PFSK-1 (cell line): ENCODE measurements at regions not wholly inside any gene's neighbourhood (a gene's known extent, or its start where the extent isn't known, plus 50 kb on each side); places are given as distances from the start of the nearest gene placed in this dataset.

Experiments used
- FOXP2 ChIP-seq: optimal IDR thresholded peaks from 2 replicates; pipeline ENCODE3; 2011; ENCODE audit warnings: borderline replicate concordance, control low read depth, inconsistent platforms; ENCODE audit not compliant: insufficient read depth; ENCODE audit errors: extremely low read length, extremely low read depth
- POLR2AphosphoS5 ChIP-seq: IDR thresholded peaks from 2 replicates; pipeline ENCODE4 v1.6.1; 2012; ENCODE audit warnings: low read depth, mild to moderate bottlenecking, control low read depth, low read length, moderate library complexity
- SIN3A ChIP-seq: IDR thresholded peaks from 2 replicates; pipeline ENCODE4 v1.6.1; 2012; ENCODE audit warnings: mild to moderate bottlenecking, low read length, moderate library complexity, borderline replicate concordance; ENCODE audit not compliant: insufficient read depth
- TAF1 ChIP-seq: IDR thresholded peaks from 2 replicates; pipeline ENCODE4 v1.6.1; 2012; ENCODE audit warnings: low read length, control low read depth, borderline replicate concordance; ENCODE audit not compliant: insufficient read depth
- TF ChIP-seq, protein P1 (sequence below), 2 experiments: IDR thresholded peaks; 2 replicates each; pipeline versions ENCODE4 v1.6.1 to v1.8.0; 2011 to 2012; ENCODE audit warnings: low read depth in 2 of 2, low read length in 2 of 2, control low read depth in 1 of 2, inconsistent platforms in 1 of 2, mild to moderate bottlenecking in 1 of 2, moderate library complexity in 1 of 2; ENCODE audit not compliant: insufficient read depth in 1 of 2

DNA sequence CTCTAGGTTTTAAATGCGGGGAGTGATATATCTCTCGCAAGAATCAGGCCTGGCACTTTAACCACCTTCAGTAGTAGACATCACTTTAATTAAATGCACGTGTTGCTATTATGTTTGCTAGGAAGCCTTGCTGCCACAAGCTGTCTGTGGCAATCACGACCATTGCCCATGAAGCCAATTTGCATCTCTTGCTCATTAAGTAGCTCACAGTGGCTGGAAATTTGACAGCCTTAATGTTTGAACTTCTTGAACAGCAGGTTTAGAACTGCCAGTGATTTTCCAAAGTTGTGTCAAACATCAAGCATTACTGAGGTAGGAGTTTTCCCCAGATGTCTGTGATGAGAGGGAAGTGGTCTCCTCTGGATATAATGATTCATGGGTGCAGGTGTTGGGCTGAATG lies 642.3 kb upstream of the CPEB2 start:
- no peak for TF ChIP-seq POLR2AphosphoS5
- TF ChIP-seq FOXP2: no peak
- no peak for TF ChIP-seq SIN3A
- no peak for TF ChIP-seq TAF1
- TF ChIP-seq, protein P1, sequence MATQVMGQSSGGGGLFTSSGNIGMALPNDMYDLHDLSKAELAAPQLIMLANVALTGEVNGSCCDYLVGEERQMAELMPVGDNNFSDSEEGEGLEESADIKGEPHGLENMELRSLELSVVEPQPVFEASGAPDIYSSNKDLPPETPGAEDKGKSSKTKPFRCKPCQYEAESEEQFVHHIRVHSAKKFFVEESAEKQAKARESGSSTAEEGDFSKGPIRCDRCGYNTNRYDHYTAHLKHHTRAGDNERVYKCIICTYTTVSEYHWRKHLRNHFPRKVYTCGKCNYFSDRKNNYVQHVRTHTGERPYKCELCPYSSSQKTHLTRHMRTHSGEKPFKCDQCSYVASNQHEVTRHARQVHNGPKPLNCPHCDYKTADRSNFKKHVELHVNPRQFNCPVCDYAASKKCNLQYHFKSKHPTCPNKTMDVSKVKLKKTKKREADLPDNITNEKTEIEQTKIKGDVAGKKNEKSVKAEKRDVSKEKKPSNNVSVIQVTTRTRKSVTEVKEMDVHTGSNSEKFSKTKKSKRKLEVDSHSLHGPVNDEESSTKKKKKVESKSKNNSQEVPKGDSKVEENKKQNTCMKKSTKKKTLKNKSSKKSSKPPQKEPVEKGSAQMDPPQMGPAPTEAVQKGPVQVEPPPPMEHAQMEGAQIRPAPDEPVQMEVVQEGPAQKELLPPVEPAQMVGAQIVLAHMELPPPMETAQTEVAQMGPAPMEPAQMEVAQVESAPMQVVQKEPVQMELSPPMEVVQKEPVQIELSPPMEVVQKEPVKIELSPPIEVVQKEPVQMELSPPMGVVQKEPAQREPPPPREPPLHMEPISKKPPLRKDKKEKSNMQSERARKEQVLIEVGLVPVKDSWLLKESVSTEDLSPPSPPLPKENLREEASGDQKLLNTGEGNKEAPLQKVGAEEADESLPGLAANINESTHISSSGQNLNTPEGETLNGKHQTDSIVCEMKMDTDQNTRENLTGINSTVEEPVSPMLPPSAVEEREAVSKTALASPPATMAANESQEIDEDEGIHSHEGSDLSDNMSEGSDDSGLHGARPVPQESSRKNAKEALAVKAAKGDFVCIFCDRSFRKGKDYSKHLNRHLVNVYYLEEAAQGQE (IDR thresholded peaks at IDR 0.05; ENCODE audit: insufficient read depth in 1 of 2, low read depth in 2 of 2, low read length in 2 of 2): no peak

DNA sequence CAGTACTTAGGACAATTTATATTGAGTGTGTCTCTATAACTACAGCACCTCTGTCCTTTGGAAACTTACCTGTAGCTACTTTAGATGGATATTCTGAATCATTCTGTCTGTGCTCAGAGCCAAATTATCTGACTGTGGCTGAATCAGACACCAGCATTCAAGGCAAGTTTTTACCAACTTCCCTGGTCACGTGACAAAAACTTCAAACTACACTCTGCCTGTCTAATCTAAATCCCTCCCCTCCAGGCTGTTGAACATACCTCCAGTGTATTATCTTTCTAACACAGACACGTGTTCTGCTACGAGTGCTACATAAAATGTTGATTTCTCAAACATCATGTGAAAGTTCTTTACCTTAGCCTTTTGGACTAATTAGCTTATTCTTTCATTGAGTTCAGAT lies 641.2 kb upstream of the CPEB2 start:
- TF ChIP-seq, protein P1 (IDR thresholded peaks at IDR 0.05; ENCODE audit: insufficient read depth in 1 of 2, low read depth in 2 of 2, low read length in 2 of 2): no peak
- TF ChIP-seq POLR2AphosphoS5 (no peak), FOXP2 (no peak), SIN3A (no peak), TAF1 (no peak)

DNA sequence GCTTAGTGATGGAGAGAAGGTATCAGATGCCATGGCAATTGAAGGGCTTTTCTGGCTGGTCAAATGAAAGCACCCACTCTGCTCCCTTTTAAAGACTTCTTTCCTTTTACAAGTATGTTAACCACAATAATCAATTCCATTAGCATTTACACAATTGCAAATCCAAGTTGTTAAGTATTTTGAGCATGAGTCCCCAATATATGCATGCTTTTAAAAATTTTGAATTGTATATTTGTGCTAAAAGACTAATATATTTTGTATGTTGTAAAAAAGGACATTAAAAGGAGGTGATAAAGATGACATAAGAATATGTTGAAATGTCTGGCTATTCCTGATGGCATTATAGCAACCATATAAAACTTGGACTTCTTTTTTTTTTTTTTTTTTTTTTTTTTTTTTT lies 639.9 kb upstream of the CPEB2 start:
- no peak for TF ChIP-seq SIN3A

DNA sequence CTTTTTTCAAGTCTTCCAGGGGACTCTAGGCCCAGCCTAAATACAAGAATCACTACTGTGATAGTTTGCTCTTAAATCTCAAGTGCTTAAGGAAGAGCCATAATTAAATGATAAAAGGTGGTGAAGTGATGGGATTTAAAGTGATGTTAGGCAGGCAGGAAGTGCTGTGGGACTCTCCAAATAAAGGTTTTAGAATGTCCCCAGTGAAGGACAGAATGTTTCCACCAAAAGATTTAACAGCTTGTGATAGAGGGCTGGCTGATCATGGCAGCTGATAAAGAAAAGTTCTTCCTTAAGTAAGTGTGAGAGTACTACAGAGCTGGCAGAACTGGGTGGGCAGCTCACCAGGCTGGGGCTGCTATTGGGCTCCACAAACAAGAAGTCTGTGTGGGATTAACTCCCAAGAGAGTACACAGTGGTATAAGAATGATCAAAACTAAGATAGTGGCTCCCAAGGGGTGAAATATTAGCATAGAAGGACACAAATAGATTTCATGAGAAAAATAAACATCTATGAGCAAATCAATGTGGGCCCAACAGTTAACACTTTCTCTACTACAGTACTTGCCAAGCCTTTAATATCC lies 637.2 kb upstream of the CPEB2 start:
- TF ChIP-seq TAF1 (no peak), POLR2AphosphoS5 (no peak), FOXP2 (no peak), SIN3A (no peak)
- TF ChIP-seq, protein P1 (IDR thresholded peaks at IDR 0.05; ENCODE audit: insufficient read depth in 1 of 2, low read depth in 2 of 2, low read length in 2 of 2): no peak

DNA sequence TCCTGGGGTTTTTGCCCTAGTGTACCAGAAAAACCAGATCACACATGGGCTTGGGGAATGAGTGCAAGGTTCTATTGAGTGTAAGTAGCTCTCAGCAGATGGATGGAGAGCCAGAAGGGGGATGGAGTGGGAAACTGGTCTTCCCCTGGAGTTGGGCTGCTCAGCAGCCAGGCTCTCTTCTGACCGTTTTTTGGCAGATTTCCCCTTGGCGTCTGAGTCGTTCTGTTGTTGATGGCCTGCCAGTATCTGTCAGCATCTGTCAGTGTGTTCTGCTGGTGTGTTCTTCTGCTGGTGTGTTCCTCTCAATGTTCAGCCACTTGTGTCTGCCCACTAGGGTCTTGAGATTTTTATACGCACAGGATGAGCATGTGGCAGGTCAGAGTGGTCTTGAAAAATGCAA lies 633.9 kb upstream of the CPEB2 start:
- TF ChIP-seq TAF1 (no peak), POLR2AphosphoS5 (no peak), SIN3A (no peak), FOXP2 (no peak)
- TF ChIP-seq, protein P1 (IDR thresholded peaks at IDR 0.05; ENCODE audit: insufficient read depth in 1 of 2, low read depth in 2 of 2, low read length in 2 of 2): no peak
